CD4-positive, alpha-beta T cell (primary cell): ENCODE measurements at regions not wholly inside any gene's neighbourhood (a gene's known extent, or its start where the extent isn't known, plus 50 kb on each side); places are given as distances from the start of the nearest gene placed in this dataset.
"Not testable (repeated sequence)": the region's sequence is repeated elsewhere in the genome, so short reads cannot be mapped to it uniquely, and the experiment has no call there.

Source experiments
- ATAC-seq: fragments of 200-7000 bp; cut with Tn5 transposase; one replicate; pipeline ENCODE4 v1.10.0; 2022; ENCODE audit warnings: mild to moderate bottlenecking; ENCODE audit not compliant: poor library complexity
- CTCF ChIA-PET: fragments of 350-600 bp; sonication (Branson Sonifier 250); formaldehyde crosslinking; loops from one replicate; lab custom pipeline; 2021; ENCODE audit warnings: antibody characterized with exemption, inconsistent platforms; lab: Charles Lee
- POLR2A ChIA-PET: fragments of 350-600 bp; sonication (Branson Sonifier 250); formaldehyde crosslinking; loops from one replicate; lab custom pipeline; 2021; ENCODE audit warnings: antibody characterized with exemption, inconsistent platforms; lab: Charles Lee
- DNase-seq, 14 experiments: peaks; one replicate each; pipeline ENCODE4 v3.0.0-alpha.2; 2013 to 2020; ENCODE audit warnings: mixed read lengths in 2 of 14
- H3K27ac ChIP-seq, 2 donors: one replicate each; pipeline versions ENCODE4 v1.5.1 to v1.7.0; 2013; ENCODE audit warnings: low read length in 2 of 2, low read depth in 1 of 2, mild to moderate bottlenecking in 1 of 2
- H3K27me3 ChIP-seq, 2 experiments: 1 replicate in 1 of 2; 2 replicates in 1 of 2; pipeline versions ENCODE4 v1.6.1 to v1.7.0; 2013; ENCODE audit warnings: low read length in 2 of 2, control low read depth in 1 of 2, mild to moderate bottlenecking in 1 of 2, moderate library complexity in 1 of 2; ENCODE audit not compliant: insufficient read depth in 2 of 2, control insufficient read depth in 1 of 2
- H3K36me3 ChIP-seq: one replicate; pipeline ENCODE4 v1.6.1; 2013; ENCODE audit warnings: low read length, control low read depth; ENCODE audit not compliant: insufficient read depth
- H3K4me1 ChIP-seq: one replicate; pipeline ENCODE4 v1.6.1; 2013; ENCODE audit warnings: low read length, control low read depth; ENCODE audit not compliant: insufficient read depth
- H3K4me3 ChIP-seq: one replicate; pipeline ENCODE4 v1.5.1; 2013; ENCODE audit warnings: mild to moderate bottlenecking, low read length, moderate library complexity
- H3K9me3 ChIP-seq, 2 experiments: 1 replicate in 1 of 2; 2 replicates in 1 of 2; pipeline versions ENCODE4 v1.6.1 to v1.7.0; 2013; ENCODE audit warnings: low read length in 2 of 2, mild to moderate bottlenecking in 2 of 2, control low read depth in 1 of 2, moderate library complexity in 1 of 2; ENCODE audit not compliant: control insufficient read depth in 1 of 2, insufficient read depth in 1 of 2
- H3K27ac Mint-ChIP-seq: one replicate; pipeline ENCODE4 v1.8.0; 2020; ENCODE audit warnings: mixed read lengths
- H3K27me3 Mint-ChIP-seq: one replicate; pipeline ENCODE4 v1.8.0; 2021; ENCODE audit warnings: mixed read lengths
- H3K36me3 Mint-ChIP-seq: one replicate; pipeline ENCODE4 v1.8.0; 2021; ENCODE audit warnings: low read depth, mixed read lengths
- H3K4me1 Mint-ChIP-seq: one replicate; pipeline ENCODE4 v1.8.0; 2021; ENCODE audit warnings: low read depth, mixed read lengths
- H3K4me3 Mint-ChIP-seq: one replicate; pipeline ENCODE4 v1.8.0; 2020; ENCODE audit warnings: mild to moderate bottlenecking, mixed read lengths
- H3K9me3 Mint-ChIP-seq: one replicate; pipeline ENCODE4 v1.8.0; 2020; ENCODE audit warnings: mixed read lengths
- intact Hi-C, 2 experiments: fragments of 100-400 bp; cut with DNase I in 1 of 2; cut with micrococcal nuclease in 1 of 2; formaldehyde crosslinking; loops; one replicate each; pipeline versions ENCODE4 v1.15.1 to v1.9.0; 2023 to 2025; cut with DNase I, micrococcal nuclease
- TF ChIP-seq, protein P1 (sequence below): fragments of 200-600 bp; IDR thresholded peaks from one replicate; pipeline ENCODE4 v1.8.0; 2022; ENCODE audit warnings: antibody characterized with exemption, mild to moderate bottlenecking

DNA sequence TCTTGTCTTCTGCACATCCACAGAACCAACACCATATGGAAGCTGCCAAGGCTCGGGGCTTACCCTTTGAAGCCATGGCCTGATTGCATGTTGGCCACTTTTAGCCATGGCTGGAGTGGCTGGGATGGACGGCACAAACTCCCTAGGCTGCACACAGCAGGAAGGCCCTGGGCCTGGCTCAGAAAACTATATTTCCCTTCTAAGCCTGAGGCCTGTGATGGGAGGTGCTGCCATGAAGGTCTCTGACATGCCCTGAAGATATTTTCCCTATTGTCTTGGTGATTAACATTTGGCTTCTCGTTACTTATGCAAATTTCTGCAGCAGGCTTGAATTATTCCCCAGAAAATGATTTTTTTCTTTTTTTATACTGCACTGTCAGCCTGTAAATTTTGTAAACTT lies 387.0 kb upstream of the KCND2 start:
- H3K4me3 ChIP-seq, result no peak overlapping the region
- ChIA-PET POLR2A (no interaction called here), CTCF (no interaction called here)
- no peaks in the 10 kb centered on the region for H3K4me1 ChIP-seq
- Mint-ChIP-seq H3K27ac (no peak overlapping the region), H3K36me3 (no peaks in the 10 kb centered on the region), H3K4me3 (no peak overlapping the region), H3K27me3 (no peaks in the 10 kb centered on the region), H3K4me1 (no peaks in the 10 kb centered on the region), H3K9me3 (peaks cover 6% of the 10 kb centered on the region)
- H3K36me3 ChIP-seq, result no peaks in the 10 kb centered on the region
- intact Hi-C loops, result loop anchor here in 1 of 2 experiments (10.0 kb wide), 1 partner anchor 391 kb away; no protein-coding TSS in a partner anchor
- no peak overlapping the region for H3K27ac ChIP-seq
- TF ChIP-seq, protein P1, sequence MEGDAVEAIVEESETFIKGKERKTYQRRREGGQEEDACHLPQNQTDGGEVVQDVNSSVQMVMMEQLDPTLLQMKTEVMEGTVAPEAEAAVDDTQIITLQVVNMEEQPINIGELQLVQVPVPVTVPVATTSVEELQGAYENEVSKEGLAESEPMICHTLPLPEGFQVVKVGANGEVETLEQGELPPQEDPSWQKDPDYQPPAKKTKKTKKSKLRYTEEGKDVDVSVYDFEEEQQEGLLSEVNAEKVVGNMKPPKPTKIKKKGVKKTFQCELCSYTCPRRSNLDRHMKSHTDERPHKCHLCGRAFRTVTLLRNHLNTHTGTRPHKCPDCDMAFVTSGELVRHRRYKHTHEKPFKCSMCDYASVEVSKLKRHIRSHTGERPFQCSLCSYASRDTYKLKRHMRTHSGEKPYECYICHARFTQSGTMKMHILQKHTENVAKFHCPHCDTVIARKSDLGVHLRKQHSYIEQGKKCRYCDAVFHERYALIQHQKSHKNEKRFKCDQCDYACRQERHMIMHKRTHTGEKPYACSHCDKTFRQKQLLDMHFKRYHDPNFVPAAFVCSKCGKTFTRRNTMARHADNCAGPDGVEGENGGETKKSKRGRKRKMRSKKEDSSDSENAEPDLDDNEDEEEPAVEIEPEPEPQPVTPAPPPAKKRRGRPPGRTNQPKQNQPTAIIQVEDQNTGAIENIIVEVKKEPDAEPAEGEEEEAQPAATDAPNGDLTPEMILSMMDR, result no peak
- peaks cover 0 to 9% of the 10 kb centered on the region in 2 experiments for H3K9me3 ChIP-seq
- no peaks in the 10 kb centered on the region for H3K27me3 ChIP-seq
- ATAC-seq (no peak), DNase-seq (no peak)

DNA sequence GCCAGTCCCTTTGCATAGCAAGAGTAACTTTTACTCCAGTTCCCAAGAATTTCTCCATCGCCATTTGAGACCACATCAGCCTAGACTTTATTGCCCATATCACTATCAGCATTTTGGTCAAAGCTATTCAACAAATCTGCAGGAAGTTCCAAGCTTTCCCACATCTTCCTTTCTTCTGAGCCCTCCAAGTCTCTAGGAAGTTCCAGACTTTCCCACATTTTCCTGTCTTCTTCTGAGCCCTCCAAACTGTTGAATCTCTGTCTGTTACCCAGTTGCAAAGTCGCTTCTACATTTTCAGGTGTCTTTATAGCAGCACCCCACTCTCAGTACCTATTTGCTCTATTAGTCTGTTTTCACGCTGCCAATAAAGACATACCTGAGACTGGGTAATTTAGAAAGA lies 386.4 kb upstream of the KCND2 start:
- ATAC-seq, POLR2A ChIA-PET: not testable (repeated sequence)

DNA sequence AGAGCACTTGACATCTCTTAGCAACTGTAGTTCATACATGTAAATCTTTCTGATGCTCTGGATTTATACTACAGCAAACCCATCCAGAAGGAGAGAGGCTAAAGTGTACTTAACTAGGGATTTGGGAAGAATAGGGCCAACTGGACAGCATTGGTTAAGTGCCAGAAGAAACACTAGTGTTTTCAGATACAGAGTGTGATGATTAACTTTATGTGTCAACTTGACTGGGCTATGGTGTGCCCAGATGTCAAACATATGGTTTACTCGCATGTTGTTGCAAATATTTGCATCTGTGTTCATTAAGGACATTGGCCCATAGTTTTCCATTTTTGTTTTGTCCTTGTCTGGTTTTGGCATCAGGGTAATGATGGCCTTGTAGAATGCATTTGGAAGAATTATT lies 384.7 kb upstream of the KCND2 start:
- CTCF ChIA-PET, result no interaction called here

More for the DNA sequence above, 386.4 kb upstream of the KCND2 start:
- H3K27ac ChIP-seq, H3K9me3 Mint-ChIP-seq, H3K4me1 ChIP-seq, H3K36me3 ChIP-seq, H3K27me3 Mint-ChIP-seq, H3K4me1 Mint-ChIP-seq, DNase-seq, H3K36me3 Mint-ChIP-seq, H3K4me3 ChIP-seq, H3K9me3 ChIP-seq, H3K4me3 Mint-ChIP-seq, CTCF ChIA-PET, H3K27me3 ChIP-seq, H3K27ac Mint-ChIP-seq: not testable (repeated sequence)
- intact Hi-C loops, result loop anchor here in 1 of 2 experiments (10.0 kb wide), 1 partner anchor 392 kb away; no protein-coding TSS in a partner anchor

More for the DNA sequence above, 384.7 kb upstream of the KCND2 start:
- intact Hi-C loops, result loop anchor here in 1 of 2 experiments (10.0 kb wide), 1 partner anchor 393 kb away; no protein-coding TSS in a partner anchor
- Histone ChIP-seq H3K27ac (no peak overlapping the region), H3K4me1 (no peaks in the 10 kb centered on the region), H3K4me3 (no peak overlapping the region), H3K27me3 (no peaks in the 10 kb centered on the region), H3K9me3 (peaks cover 0 to 9% of the 10 kb centered on the region in 2 experiments), H3K36me3 (no peaks in the 10 kb centered on the region)
- no peak overlapping the region for H3K4me3 Mint-ChIP-seq
- H3K36me3 Mint-ChIP-seq, result no peaks in the 10 kb centered on the region
- TF ChIP-seq, protein P1, result no peak
- H3K27me3 Mint-ChIP-seq, result no peaks in the 10 kb centered on the region
- peaks cover 7% of the 10 kb centered on the region for H3K9me3 Mint-ChIP-seq
- H3K27ac Mint-ChIP-seq, result no peak overlapping the region
- no peak for DNase-seq
- ATAC-seq, result no peak
- POLR2A ChIA-PET, result no interaction called here
- H3K4me1 Mint-ChIP-seq, result no peaks in the 10 kb centered on the region
